Ovary (tissue), 7 donors: ENCODE measurements at regions not wholly inside any gene's neighbourhood (a gene's known extent, or its start where the extent isn't known, plus 50 kb on each side); places are given as distances from the start of the nearest gene placed in this dataset.

ENCODE experiments used
- DNase-seq, 5 donors: peaks; one replicate each; pipeline ENCODE4 v3.0.0-alpha.2; 2019 to 2020
- H3K27ac ChIP-seq, 2 donors: fragments of 200-600 bp; one replicate each; pipeline versions ENCODE4 v1.5.1 to v1.8.0; 2019 to 2022
- H3K27me3 ChIP-seq: fragments of 200-600 bp; one replicate; pipeline ENCODE4 v1.8.0; 2022
- H3K36me3 ChIP-seq: fragments of 200-600 bp; sonication (generic); one replicate; pipeline ENCODE4 v1.5.1; 2019
- H3K4me1 ChIP-seq: one replicate; pipeline ENCODE4 v1.8.1; 2013; ENCODE audit warnings: mild to moderate bottlenecking, moderate library complexity; ENCODE audit not compliant: insufficient read depth
- H3K4me3 ChIP-seq: fragments of 200-600 bp; sonication (generic); one replicate; pipeline ENCODE4 v1.5.1; 2017
- H3K9me3 ChIP-seq, 2 donors: fragments of 200-600 bp in 1 of 2; sonication (generic) in 1 of 2; one replicate each; pipeline versions ENCODE4 v1.5.1 to v1.8.1; 2013 to 2019; ENCODE audit warnings: mild to moderate bottlenecking in 1 of 2, moderate library complexity in 1 of 2
- EP300 ChIP-seq: sonication (generic); formaldehyde crosslinking; IDR thresholded peaks from one replicate; pipeline ENCODE4 v1.6.1; 2017; ENCODE audit warnings: antibody characterized with exemption
- POLR2A ChIP-seq: fragments of 450-650 bp; IDR thresholded peaks from one replicate; pipeline ENCODE4 v1.6.1; 2017; ENCODE audit warnings: antibody characterized with exemption, mild to moderate bottlenecking, moderate library complexity
- WGBS, 3 donors: extraction: QIAGEN DNeasy Blood & Tissue Kit in 1 of 3; methylation state at CpG; one replicate each; pipeline versions ENCODE4 v1.1.5 to v1.1.7; 2013 to 2017; 5-methylcytosine and 5-hydroxymethylcytosine counted together
- intact Hi-C, 4 donors: fragments of 100-400 bp; cut with DNase I; formaldehyde crosslinking; loops; one replicate each; pipeline versions ENCODE4 v1.11.0 to v1.15.1; 2022 to 2023
- TF ChIP-seq, protein P1 (sequence below), 3 donors: fragments of 450-650 bp in 2 of 3; fragments of 200-600 bp in 1 of 3; IDR thresholded peaks; one replicate each; pipeline versions ENCODE4 v1.5.1 to v1.8.0; 2016 to 2022; ENCODE audit warnings: antibody characterized with exemption in 3 of 3, mild to moderate bottlenecking in 1 of 3
- donor health status: DM: no; HTN: no; CAD: no; lungs with moderate emphysema.
- donor health status: DM: no; HTN: no; CAD: no.
- donor health status: Bipolar disorder and iron deficiency.
- donor health status: DM: no; HTN: no; CAD: no.
- donor health status: DM: yes; HTN: yes; CAD: no.

DNA sequence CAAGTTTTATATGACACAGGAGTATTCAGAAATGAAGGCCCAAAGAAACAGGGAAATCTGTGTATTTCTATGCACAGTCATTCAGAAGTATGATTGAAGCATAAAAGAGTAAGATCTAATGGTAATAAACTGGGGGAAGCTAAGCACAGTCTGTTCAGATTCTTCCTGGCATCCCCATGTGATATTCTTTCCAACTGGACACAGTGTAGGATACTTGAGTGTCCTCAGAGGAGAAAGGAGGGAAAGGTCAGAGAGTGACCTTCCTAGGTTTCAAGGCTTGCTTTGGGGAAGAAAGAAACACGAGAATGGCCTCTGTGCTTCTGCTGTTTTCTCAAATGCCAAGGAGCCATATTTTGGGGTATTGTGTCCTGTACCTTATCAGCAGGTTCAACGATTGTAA, 1798.4 kb upstream of the WWC1 start:
- Histone ChIP-seq H3K27ac (no peak overlapping the region), H3K27me3 (no peaks in the 10 kb centered on the region), H3K9me3 (no peaks in the 10 kb centered on the region), H3K4me3 (no peak overlapping the region), H3K4me1 (peaks cover 1% of the 10 kb centered on the region), H3K36me3 (no peaks in the 10 kb centered on the region)
- WGBS, 3 donors, result 8 to 23% (median 21%) methylated on average over 2 of the region's 2 CpGs
- TF ChIP-seq EP300 (no peak), POLR2A (no peak)
- no peak for DNase-seq
- intact Hi-C loops, result no loop called here

DNA sequence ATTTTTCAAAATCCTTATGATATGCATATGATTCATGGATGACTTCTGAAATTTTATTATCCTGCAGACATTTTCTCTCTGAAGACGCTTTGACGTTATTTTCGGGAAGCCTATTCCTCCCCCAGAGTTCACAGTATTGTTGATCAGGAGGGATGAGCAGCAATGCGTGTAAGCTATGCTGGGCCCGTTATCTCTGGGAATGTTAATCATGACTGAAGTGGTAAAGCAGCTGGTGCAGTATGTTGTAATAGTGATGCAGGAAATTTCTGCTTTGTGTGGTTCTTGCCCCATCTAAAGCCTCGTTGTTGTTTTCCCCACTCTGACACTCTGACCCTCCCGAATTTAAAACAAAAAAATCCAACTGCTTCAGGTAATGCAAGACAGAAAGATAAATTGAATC, 1797.8 kb upstream of the WWC1 start:
- intact Hi-C loops, result no loop called here
- TF ChIP-seq POLR2A, result no peak
- TF ChIP-seq, protein P1, sequence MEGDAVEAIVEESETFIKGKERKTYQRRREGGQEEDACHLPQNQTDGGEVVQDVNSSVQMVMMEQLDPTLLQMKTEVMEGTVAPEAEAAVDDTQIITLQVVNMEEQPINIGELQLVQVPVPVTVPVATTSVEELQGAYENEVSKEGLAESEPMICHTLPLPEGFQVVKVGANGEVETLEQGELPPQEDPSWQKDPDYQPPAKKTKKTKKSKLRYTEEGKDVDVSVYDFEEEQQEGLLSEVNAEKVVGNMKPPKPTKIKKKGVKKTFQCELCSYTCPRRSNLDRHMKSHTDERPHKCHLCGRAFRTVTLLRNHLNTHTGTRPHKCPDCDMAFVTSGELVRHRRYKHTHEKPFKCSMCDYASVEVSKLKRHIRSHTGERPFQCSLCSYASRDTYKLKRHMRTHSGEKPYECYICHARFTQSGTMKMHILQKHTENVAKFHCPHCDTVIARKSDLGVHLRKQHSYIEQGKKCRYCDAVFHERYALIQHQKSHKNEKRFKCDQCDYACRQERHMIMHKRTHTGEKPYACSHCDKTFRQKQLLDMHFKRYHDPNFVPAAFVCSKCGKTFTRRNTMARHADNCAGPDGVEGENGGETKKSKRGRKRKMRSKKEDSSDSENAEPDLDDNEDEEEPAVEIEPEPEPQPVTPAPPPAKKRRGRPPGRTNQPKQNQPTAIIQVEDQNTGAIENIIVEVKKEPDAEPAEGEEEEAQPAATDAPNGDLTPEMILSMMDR (IDR thresholded peaks at IDR 0.05), result no peak
- no peak for TF ChIP-seq EP300
- Histone ChIP-seq H3K9me3 (no peaks in the 10 kb centered on the region), H3K4me3 (no peak overlapping the region), H3K36me3 (no peaks in the 10 kb centered on the region), H3K27me3 (no peaks in the 10 kb centered on the region), H3K27ac (no peak overlapping the region), H3K4me1 (peaks cover 1% of the 10 kb centered on the region)
- WGBS, 3 donors, result 16 to 45% (median 30%) methylated on average over 7 of the region's 7 CpGs
- DNase-seq, result peak in 2 of 5 donors; percentile 19 to 21

DNA sequence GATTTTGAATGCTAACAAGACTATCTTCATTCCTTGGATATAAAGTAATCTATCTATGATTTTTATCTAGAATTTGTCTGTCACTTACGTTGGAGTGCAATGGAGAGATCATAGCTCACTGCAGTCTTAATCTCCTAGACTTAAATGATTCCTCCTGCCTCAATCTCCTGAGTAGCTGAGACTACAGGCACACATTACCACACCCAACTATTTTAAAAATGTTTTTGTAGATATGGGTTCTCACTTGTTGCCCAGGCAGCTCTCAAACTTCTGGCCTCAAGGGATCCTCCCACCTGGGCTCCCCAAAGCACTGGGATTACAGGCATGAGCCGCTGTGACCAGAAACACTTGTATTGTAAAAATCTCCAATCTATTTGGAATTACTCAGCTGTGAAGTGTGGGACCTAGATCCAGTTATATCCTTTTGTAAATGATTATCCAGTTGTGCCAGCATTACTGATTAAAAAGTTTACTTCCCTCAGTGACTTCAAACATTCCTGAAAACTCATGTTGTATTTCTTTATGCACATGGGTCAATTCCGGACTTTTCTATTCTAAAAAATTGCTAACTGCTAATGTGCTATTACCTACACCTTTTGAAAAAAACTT, 1793.8 kb upstream of the WWC1 start:
- TF ChIP-seq POLR2A (no peak), EP300 (no peak)
- TF ChIP-seq, protein P1 (IDR thresholded peaks at IDR 0.05), result no peak
- no peaks in the 10 kb centered on the region for H3K36me3 ChIP-seq
- intact Hi-C loops, result no loop called here
- no peaks in the 10 kb centered on the region for H3K4me1 ChIP-seq
- 63 to 65% (median 65%) methylated on average over 3 of the region's 3 CpGs for WGBS, 3 donors
- H3K27ac ChIP-seq, result no peak overlapping the region
- no peak for DNase-seq
- H3K27me3 ChIP-seq, result no peaks in the 10 kb centered on the region
- no peak overlapping the region for H3K4me3 ChIP-seq
- no peaks in the 10 kb centered on the region for H3K9me3 ChIP-seq

DNA sequence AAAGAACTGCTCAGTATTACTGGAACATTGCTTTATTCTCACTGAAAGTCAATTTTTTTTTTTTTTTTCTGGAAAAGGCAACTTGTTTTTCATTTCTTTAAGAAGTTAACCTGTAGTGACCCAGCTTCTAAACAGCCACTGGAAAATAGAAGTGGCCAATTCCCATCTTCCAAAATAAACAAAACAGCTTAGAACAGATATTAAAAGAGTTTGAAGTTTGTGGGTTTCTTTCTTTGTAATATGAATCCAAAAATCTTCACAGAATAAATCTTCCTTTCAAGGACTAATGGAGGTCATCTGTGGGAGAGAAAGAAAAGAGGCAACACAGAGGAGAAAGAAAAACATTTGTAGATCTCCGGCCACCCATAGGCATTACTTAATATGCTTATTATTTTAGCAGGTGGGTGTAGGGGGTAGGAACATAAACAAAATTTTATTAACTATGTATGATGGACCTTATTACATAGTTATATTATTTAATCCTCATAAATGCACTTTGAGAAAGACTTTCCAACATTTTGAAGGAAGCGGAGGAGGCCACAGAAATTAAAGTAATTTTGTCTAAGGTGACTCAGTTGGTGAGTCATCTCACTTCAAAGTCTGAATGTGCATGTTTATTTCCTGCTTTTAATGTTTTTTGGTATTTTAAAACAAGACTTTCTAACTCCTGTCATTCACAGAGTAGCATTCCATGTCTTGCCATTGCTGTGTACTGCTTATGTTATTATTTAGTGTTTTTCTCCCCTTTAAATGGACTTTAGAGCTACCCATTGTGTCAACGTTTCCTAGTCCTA, 1791.8 kb upstream of the WWC1 start:
- TF ChIP-seq, protein P1 (IDR thresholded peaks at IDR 0.05), result no peak
- TF ChIP-seq POLR2A (no peak), EP300 (no peak)
- intact Hi-C loops, result no loop called here
- Histone ChIP-seq H3K27me3 (no peaks in the 10 kb centered on the region), H3K36me3 (no peaks in the 10 kb centered on the region), H3K4me3 (no peak overlapping the region), H3K4me1 (no peaks in the 10 kb centered on the region), H3K9me3 (no peaks in the 10 kb centered on the region), H3K27ac (no peak overlapping the region)
- DNase-seq, result no peak
- WGBS, 3 donors, result 29 to 36% (median 35%) methylated on average over 3 of the region's 3 CpGs

DNA sequence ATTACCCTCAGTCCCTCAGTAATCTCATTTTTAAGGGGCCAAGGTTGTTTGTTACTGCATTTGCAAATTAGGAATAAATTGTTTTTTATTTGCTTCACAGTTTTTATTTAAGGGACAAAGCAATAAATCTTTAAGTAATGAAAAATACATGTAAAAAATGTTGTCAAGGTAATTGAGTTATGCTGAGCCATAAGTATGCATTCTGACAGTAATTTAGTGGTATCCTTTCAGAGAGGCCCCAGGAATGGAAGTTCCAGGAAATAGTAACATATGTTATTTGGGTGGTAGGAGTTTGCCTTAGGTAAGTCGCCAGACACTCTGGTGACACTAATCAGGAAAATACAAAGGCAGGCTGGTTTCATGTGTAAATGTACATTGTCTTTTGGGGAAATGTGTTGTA, 1787.9 kb upstream of the WWC1 start:
- 91 to 94% (median 92%) methylated on average over 1 of the region's 1 CpG for WGBS, 3 donors
- H3K4me1 ChIP-seq, result no peaks in the 10 kb centered on the region
- no peak overlapping the region for H3K27ac ChIP-seq
- no peak for DNase-seq
- no peak overlapping the region for H3K4me3 ChIP-seq
- TF ChIP-seq, protein P1 (IDR thresholded peaks at IDR 0.05), result no peak
- TF ChIP-seq POLR2A (no peak), EP300 (no peak)
- intact Hi-C loops, result no loop called here
- no peaks in the 10 kb centered on the region for H3K36me3 ChIP-seq
- H3K27me3 ChIP-seq, result no peaks in the 10 kb centered on the region
- no peaks in the 10 kb centered on the region for H3K9me3 ChIP-seq
